GM12891 (cell line): ENCODE measurements at regions not wholly inside any gene's neighbourhood (a gene's known extent, or its start where the extent isn't known, plus 50 kb on each side); places are given as distances from the start of the nearest gene placed in this dataset.

Experiments
- PAX5 ChIP-seq: IDR thresholded peaks from 2 replicates; pipeline ENCODE4 v1.6.1; 2011; ENCODE audit warnings: low read length, moderate library complexity, mild to moderate bottlenecking; ENCODE audit not compliant: insufficient read depth, severe bottlenecking
- POLR2A ChIP-seq: IDR thresholded peaks from 2 replicates; pipeline ENCODE4 v1.6.1; 2011; ENCODE audit warnings: low read depth, low read length, control low read depth
- POLR2AphosphoS5 ChIP-seq: IDR thresholded peaks from 2 replicates; pipeline ENCODE4 v1.6.1; 2011; ENCODE audit warnings: low read depth, low read length, control low read depth
- POU2F2 ChIP-seq: IDR thresholded peaks from 2 replicates; pipeline ENCODE4 v1.6.1; 2011; ENCODE audit warnings: low read depth, mild to moderate bottlenecking, control low read depth, low read length, moderate library complexity
- SPI1 ChIP-seq: IDR thresholded peaks from 2 replicates; pipeline ENCODE4 v1.6.1; 2011; ENCODE audit warnings: low read depth, low read length, control low read depth
- TAF1 ChIP-seq: IDR thresholded peaks from 2 replicates; pipeline ENCODE4 v1.6.1; 2011; ENCODE audit warnings: low read depth, low read length, control low read depth

DNA sequence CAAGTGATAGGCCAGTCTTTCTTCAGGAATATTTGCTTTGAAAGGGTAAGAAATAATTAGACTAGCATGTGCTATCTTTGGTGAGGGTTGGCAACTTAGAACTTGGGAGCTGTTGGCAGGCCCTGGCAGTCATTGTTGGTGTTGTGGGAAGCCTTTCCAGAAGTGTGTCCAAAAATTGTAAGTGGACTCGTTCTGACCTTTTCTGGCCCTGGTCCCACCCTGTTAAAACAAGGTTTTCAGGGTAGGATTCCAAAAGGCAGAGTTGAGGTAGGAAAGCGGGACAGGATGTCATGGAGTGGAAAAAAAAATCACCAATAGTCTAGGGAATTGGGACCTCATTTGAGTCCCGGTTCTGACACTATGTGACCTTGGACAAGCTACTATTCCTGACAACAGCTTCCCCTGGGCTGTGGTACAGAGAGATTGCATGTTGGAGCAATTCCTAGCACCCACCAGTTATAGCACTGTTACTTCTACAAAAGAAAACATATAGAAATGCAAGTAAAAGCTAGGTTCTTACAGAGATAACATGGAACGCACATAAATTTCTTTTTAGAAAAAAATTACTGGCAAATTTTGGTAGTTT is 299.3 kb upstream of the DDI1 start:
- TF ChIP-seq TAF1 (no peak), POLR2A (no peak), SPI1 (no peak), POLR2AphosphoS5 (no peak), POU2F2 (no peak), PAX5 (no peak)
